NCI-H526 (cell line): ENCODE measurements at regions not wholly inside any gene's neighbourhood (a gene's known extent, or its start where the extent isn't known, plus 50 kb on each side); places are given as distances from the start of the nearest gene placed in this dataset.

Source experiments
- DNase-seq, 2 experiments: peaks; one replicate each; lab custom pipeline; 2025; lab: John Stamatoyannopoulos, UW

DNA sequence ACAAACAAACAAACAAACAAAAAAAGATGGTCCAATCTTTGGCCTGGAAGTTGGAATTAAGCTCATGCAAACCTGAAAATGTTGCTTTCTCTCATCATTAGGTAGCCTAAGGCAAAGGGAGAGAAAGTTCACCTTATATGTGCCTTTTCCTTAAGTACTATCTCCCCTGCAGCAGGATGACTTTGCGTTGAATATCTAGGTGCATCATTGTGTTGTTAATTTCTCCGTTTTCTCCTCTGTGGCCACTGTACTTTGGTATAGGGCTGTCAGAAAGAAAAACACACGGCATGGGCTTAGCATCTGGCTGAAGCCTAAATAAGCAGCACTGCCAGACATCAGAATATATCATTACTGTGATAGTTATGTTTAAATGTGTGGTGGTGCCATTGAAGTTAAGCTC is 345.5 kb downstream of the BCAT1 start:
- DNase-seq, result no peak

DNA sequence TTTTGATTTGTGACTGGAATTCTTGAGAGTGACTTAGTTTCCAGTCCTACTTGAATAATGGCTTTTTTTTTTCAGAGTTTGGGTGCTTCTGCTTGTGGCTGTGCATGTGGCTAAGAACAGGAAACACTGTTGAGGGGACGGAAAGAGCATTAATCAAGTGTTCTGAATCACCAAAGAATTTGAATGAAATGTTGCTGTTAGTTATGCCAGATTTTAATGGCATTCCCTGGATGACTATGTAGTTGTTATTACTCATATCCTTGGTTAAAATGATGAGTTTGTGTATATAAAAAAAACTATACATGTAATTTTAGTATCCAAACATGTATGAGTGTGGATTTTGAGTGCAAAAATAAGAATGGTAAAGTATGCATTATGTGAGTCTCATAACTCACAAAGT is 347.9 kb downstream of the BCAT1 start:
- DNase-seq, result no peak

DNA sequence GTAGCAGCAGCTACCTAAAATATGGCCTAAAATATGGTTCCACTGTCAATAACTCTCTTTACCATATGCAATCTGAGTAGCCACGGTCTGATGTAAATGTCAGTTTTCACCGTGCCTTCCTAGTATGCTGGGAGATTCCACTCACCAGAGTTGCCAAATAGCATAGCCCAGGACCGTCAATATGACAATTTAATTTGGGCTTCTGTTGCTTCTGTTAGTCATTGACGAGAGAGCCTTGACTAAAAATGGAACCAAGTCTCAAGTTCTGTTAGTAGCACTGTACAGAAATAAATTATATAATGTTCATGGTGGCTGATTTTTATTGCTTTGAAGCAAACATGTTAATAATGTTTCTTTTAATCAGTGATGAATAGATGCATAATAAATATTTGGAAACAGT is 348.4 kb downstream of the BCAT1 start:
- DNase-seq, result no peak

DNA sequence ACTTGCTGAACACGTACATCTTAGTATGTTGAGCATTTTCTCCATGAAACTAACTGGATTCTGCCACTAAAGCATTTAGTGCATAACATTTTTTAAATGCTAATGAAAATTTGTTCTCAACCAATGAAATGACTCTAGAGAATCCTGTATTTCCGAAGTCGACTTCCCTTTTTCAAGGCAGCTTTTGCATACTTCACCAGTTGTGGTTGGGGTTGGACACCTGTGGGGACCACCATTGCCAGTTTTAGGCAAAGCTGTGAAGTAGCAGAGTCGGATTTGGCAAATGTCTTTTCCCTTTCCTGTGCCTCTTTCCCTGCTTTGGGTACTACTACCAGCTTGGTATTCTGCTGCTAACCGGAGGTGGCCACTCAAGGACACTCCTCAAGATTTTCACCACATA is 349.2 kb downstream of the BCAT1 start:
- no peak for DNase-seq

DNA sequence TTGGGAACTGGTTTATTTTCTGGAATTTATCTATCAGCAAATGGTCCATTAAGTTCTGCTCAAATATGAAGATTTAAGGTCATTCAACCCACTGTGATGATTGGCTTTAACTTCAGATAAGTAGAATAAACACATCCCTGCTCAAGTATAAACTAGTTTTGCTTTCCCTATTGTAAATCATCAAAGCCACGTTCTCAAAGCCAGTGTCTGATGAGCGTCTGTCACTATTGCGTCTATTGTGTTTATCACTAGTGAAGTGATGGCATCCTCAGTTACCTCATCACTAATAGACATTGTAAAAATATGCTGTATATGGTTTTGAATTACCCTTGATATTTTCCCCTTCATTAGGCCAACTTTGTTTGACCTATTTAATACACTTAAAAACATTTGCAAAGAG is 351.3 kb downstream of the BCAT1 start:
- no peak for DNase-seq

DNA sequence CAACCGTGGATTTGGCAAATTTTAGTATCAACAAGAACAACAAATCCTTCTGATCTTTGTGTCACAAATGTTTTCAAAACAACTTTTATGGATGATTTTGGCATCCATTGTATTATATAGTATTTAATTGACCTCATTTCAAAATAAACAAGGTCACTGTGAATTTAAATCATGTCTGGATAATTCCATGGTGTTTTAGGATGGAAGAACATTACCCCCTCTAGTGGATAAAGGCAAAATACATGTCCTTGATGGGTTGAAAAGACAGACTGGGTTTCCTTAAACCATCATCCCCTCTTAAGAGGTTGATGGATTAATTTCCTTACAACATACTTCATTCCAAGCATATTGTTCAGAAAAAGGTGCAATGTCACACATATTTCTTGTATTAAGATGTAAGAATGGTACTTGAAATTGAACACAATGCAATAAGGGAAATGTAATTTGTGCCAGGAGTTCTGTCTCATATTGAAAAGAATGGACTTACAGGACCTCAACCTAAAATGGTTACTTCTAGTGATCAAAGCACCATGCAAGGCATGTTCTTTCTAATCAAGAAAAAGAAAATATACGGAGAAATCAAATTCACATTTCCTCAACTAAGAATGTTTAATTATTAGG is 352.0 kb downstream of the BCAT1 start:
- peak; percentile 25 to 71 for DNase-seq

DNA sequence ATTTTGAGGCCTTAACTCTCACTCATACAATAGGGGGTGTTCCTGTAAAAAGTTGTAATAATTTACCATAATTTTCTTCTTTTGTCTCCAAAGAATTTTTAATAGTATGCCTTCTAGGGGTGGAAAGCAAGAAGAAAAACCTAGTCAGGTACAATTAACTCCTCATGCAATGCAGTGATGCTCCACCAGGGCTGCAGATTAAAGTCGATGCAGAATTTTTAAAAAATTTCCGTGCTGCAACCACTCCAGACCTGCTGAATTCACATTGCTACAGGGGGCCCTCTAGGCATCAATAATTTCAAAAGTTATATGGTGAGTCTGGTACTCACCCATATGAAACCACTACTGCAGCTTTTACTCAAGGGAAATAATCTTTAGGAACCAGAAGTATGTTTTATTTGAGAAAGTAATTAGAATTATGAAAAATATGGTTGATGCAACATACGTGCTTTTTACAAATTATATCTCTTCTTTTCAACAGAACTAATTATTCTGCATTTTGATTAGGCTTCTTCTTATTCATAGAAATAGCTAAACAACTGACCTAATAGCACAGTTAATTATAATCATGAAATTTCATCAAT is 353.2 kb downstream of the BCAT1 start:
- DNase-seq, result peak in 1 of 2 experiments; percentile 46

DNA sequence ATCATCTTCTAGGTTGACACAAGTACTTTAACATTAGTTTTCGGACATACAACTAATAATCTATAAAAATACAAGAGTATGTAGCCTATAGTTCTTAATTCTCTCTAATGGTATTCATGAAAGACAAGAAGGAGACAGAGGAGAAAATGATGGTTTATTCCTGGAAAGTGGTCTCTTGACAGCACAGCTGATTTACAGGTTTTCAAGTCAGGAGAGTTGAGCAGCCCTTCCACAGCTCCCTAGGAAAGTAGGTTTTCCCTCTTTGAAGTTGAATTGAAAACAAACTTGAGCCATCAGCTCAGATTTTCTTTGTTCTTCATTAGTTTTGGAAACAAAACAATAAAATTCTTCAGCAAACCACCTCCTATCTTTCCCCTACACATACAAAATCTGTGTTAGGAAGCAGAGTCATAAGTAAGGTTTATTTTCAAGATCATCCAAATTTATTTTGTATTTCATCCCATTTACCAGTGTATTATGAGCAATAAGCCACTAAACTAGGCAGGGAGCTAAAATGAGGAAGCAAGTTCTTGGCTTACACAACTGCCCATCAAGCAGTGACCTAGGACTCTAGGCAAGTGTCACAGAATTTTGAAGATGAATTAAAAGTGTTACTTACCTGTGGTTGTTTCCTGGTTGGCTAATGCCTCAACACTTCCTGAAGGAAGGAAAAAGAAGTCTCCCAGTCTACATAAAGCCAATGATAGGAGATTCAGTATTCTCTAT is 357.0 kb downstream of the BCAT1 start:
- DNase-seq, result no peak

DNA sequence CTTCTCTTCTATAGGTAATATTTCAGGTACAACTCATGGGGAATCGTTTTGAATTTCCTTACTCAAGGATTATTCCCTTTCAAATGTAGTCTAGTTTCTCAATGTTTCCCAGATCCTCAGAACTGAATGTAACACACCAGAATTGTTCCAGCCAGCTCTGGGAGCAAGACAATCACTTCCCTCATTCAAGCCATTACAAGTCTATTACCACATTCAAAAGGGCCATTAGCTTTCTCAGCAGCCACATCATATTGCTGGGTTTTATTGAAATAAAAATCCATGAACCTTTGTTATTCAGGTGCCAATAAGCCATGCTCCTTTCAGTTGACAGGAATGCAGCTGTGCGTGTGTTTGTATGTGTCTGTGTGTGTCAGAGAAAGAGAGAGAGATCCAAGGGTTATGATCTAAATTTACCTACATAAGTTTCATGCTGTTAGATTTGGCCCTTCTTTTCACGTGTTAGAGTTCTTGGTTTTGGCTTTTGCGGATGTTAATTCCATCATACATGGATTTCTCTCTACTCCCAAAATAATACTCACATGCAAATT is 357.7 kb downstream of the BCAT1 start:
- no peak for DNase-seq

DNA sequence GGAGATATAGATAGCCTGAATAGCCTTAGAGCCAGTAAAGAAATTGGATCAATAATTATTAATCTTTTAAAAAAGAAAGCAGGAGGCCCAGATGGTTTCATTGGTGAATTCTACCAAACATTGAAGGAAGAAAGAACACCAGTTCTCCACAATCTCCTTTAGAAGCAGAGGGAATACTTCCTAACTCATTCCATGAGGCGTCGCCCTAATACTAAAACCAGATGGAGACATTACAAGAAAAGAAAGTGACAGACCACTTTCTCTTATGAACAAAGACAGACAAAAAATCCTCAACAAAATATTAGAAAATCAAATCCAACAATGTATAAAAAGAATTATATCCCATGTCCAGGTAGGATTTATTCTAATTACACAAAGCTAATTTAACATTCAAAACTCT is 362.6 kb downstream of the BCAT1 start:
- DNase-seq, result no peak

DNA sequence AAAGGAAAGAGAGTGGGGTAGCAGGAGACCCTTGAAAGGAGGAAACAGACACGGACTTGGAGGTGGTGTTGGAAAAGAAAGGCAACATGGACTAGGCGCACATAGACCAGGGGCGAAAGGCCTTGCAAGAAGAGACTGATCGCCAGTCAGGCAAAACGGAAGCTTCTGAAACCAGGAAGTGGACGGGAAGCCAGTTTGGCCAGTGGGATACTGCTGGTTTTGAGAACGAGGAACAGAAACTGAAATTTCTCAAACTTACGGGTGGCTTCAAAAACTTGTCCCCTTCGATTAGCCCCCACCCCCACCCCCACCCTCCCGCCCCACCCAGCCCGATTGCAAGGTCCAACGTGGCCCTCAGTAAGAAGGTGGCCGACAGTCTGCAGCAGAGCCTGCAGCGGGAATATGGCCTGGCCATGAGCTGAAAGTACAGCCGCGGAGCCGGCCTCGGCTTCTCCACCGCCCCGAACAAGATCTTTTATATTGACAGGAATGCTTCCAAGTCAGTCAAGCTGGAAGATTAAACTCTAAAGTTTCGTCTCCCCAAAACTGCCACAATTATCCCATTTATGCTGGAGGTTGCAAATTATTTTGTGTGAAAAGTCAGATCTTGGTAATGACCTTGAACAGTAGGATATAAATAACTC is 364.7 kb downstream of the BCAT1 start:
- DNase-seq, result no peak

DNA sequence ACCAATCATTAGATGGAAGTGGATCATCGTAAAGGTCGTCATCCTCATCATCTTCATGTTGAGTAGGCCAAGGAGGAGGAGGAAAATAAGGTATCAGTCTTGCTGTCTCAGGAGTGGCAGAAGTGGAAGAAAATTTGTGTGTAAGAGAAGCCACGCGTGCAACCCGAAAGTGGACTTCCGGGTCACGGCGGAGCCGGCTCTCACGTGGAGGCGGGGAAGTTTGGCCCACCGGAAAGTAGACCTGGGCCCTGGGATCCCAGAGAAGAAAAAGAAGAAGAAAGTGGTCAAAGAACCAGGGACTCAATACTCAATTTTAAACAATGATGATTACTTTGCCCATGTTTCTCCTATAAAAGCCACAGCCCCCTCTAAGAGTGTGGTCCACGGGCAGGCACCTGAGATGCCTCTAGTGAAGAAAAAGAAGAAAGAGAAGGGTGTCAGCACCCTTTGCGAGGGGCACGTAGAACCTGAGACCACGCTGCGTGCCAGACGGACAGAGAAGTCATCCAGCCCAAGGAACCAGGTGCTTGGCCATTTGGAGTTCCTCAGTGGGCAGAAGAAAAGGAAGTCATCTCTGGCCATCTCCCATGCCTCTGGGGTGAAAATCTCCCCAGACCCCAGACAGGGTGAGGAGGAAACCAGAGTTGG is 365.8 kb downstream of the BCAT1 start:
- DNase-seq, result no peak

DNA sequence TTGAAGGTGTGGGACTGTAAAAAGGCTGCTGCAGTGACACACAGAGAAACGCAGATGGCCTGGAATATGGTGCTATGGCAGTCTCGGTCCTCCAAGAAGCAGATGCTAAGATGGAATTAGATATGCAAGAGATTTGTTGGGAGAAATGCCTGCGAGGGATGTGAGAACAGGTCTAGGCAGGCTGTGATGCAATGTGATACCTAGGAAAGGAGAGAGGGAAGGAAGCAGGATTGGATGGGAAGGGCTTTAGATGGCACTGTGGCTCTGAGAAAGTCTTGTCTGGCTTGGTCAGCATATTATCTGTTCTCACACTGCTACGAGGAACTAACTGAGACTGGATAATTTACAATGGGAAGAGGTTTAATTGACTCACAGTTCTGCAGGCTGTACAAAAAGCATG is 374.4 kb downstream of the BCAT1 start:
- DNase-seq, result no peak

DNA sequence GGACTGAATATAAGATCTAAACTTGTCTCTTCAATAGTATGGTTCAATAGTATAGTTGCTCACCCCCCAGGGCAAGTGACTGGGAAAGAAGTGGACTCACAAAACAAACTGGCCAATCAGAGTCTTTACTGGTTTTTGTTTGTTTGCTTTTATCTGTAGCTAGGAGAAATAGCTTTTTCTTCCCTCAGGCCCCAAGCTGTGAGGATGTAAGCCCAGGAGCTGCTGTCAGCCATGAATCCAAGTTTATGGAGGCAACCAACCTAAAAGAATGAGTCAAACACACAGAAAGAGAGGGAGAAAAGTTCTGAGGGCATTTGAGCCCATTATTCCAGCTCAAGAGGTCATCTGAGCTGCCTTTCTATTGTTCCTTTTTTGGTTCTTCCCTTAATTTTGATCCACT is 375.3 kb downstream of the BCAT1 start:
- DNase-seq, result no peak

DNA sequence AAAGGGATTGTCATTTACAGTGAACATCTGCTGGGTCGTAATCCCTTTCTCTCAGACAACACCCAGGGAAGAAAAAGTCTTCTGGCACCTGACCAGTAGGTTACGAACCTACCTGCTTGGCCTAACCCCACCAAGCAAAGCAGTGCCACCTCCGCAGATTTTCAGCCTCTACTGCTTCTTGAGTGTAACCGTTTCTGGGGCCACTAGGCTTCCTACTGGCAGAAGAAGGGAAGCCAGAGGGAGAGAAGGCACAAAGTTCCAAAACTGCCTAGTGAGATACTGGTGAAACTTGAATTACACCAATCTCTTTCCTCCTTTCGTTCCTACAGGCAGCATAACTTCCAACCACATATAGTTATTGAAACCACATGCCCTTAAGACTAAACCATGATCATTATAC is 383.6 kb downstream of the BCAT1 start:
- no peak for DNase-seq

DNA sequence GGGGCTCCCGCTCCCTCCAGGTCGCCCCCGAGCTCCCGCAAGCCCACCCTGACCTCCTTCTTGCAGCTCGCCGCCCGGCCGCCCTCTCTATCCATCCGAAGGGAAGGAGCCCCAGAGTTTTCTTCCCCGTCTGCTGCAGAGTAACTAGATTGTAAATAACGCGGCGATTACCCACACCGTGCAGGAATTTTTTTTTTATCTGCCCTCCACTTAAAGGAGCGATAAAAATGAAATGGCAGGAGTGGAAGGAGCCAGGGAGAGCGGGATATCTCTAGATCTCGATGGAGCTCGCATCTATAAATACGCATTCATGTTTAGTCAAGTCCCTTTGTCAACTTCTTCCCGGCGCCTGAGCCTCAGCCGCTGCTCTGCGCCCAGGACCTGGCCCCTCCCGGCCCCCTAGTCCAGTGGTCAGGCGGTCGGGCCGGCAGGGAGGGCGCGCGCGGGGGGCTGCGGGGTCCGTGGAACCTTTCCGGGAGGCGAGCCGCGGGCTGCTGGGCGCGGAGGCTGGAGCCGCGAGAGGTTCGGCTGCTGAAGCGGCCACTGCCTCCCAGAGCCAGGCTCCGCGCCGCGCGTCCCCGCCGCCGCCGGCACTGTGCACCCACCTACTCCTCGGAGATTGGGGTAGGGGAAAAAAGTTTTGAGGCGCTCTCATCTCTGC is 386.0 kb downstream of the BCAT1 start:
- peak; percentile 32 to 77 for DNase-seq

DNA sequence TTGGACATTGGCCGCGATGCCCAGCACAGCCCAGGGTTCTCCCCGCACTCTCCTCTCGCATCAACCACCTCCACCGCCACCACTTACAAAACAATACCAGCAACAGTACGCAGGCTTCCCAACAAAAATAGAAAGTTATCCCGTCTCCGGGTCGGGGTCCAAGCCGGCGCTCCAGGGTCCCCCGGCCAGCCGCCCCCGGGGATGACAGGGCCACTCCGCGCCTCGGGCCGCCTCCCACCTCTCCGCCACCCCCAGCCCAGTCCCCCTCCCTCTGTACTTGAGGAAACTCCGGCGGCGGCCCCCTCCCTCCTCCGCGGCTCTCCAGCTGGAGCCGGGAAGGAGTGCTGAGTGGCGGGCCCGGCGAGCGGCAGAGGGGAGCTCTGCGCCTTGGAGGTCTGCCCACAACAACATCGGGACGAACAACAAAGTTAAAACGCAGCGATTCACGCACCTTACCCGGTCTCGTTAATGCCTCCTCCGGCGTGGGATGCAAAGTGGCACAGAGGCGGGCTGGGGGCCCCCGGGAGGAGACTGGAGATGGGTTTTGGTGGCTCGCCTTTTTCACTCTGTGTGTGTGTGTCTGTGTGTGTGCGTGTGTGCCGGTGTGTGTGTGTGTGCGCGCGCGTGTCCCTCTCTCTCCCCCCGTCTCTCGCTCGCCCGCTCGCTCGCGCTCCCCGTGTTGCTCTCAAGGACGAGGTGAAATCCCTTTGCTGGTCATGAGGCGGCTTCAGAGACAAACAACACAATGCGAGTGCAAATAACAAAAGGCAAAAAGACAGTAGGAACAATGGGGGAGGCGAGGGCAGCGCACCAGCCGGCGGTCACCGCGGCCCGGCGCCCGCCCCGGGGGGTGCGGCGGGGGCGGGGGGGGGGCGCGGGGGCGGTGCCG is 386.8 kb downstream of the BCAT1 start:
- DNase-seq, result peak; percentile 63 to 79

DNA sequence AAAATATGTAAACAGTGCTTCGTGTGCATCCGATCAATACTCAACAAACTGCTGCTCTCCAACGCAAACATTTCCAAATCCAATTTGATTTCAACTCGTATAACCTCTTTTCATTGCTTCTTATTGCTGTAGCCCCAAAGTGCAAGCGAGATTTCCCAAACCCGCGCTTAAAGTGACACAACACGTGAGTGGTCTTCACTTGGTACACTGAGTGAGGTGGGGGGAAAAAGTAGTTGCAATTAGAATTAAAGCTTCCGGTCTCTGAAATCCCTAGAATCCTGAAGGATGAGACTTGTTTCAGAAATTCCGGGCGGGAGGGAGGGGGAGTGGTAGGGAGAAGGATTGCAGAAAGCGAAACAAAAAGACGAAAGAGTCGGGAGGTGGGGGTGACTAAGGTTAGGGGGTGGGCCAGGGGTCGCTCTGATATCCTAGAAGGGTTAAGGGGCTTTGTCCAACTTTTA is 387.5 kb downstream of the BCAT1 start:
- peak; percentile 9 to 32 for DNase-seq

DNA sequence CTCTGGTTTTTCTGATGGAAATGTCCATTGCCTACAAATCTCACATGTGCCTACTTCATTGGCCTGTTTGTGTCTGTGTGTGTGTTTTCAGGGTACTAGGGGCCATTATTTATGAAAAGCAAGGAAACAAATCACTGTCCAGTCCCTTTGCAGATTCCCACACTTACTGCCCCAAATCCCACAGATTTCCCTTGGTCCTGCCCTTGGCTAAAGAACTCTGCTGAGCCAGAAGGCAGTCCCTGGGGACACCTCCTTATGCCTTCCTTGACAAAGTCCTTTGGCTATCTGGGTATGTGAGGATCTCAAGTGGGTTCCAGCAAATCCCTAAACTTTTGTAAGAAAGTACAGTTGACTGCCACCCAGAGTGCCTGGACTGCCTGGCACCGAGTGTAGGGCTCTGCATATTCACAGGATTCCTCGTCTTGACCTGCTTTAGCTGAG is 388.1 kb downstream of the BCAT1 start:
- DNase-seq, result peak in 1 of 2 experiments; percentile 11

DNA sequence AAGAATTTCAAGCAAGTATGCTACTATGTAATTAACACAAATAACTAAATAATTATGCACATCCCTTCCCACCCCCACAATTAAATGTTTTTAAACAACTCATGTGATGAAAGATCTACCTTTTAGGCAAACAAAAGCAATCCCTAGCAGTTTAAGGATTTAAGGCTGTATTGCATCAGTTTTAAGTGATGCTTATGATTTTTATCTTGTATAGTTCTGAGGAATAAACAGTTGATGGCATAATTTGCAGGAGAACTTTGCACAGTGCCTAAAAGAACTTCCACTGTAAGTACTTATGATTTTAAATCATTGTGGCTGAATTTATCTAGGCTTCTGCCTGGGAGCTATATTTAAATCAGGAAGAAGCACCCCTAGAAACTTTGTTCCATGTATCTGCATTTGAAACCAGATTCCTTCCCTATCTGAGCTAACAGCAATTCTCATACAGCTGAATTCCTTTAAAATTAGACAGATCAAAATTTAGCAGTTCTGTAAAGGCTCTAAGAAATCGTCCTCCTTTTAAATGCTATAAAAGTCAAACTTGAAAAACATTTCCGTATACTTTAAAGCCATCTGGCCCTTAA is 388.6 kb downstream of the BCAT1 start:
- DNase-seq, result no peak
